H1 (cell line): ENCODE measurements at regions not wholly inside any gene's neighbourhood (a gene's known extent, or its start where the extent isn't known, plus 50 kb on each side); places are given as distances from the start of the nearest gene placed in this dataset.
"Not testable (repeated sequence)": the region's sequence is repeated elsewhere in the genome, so short reads cannot be mapped to it uniquely, and the experiment has no call there.

Experiments used
- CTCF ChIA-PET: fragments of 300-600 bp; sonication (Branson Sonifier 250); formaldehyde crosslinking; loops from one replicate; lab custom pipeline; 2021; ENCODE audit not compliant: partially characterized antibody; lab: Charles Lee
- POLR2A ChIA-PET: fragments of 300-600 bp; sonication (Branson Sonifier 250); formaldehyde crosslinking; loops from one replicate; lab custom pipeline; 2021; ENCODE audit warnings: inconsistent platforms; ENCODE audit not compliant: partially characterized antibody; lab: Charles Lee
- DNase-seq, 2 experiments: peaks; one replicate each; pipeline versions ENCODE4 v3.0.0 to v3.0.0-alpha.2; 2010 to 2022; ENCODE audit warnings: low spot score in 2 of 2, low read depth in 1 of 2, mixed read lengths in 1 of 2
- FAIRE-seq: peaks from 2 replicates; lab custom pipeline; 2011; peaks lifted over from hg19 to GRCh38; lab: Jason Lieb, UNC
- H2AFZ ChIP-seq: 2 replicates; pipeline ENCODE4 v1.8.1; 2012; ENCODE audit warnings: low read length, inconsistent platforms
- H2AK5ac ChIP-seq: 2 replicates; pipeline ENCODE4 v1.6.1; 2013; ENCODE audit warnings: low read depth, low read length
- H2BK120ac ChIP-seq: replicated peaks from 2 replicates; pipeline ENCODE3; 2013; ENCODE audit warnings: low read depth, low read length, inconsistent platforms
- H2BK12ac ChIP-seq: 2 replicates; pipeline ENCODE4 v1.6.1; 2013; ENCODE audit warnings: low read depth, low read length
- H2BK15ac ChIP-seq: 2 replicates; pipeline ENCODE4 v1.6.1; 2013; ENCODE audit warnings: low read length
- H2BK20ac ChIP-seq: 2 replicates; pipeline ENCODE4 v1.6.1; 2013; ENCODE audit warnings: low read length
- H2BK5ac ChIP-seq: 2 replicates; pipeline ENCODE4 v1.6.1; 2013; ENCODE audit warnings: low read depth, low read length
- H3K14ac ChIP-seq: 2 replicates; pipeline ENCODE4 v1.6.1; 2013; ENCODE audit warnings: inconsistent platforms; ENCODE audit not compliant: insufficient read length
- H3K18ac ChIP-seq: 2 replicates; pipeline ENCODE4 v1.6.1; 2013; ENCODE audit warnings: low read length; ENCODE audit errors: extremely low read depth
- H3K23ac ChIP-seq: 2 replicates; pipeline ENCODE4 v1.6.1; 2013; ENCODE audit warnings: inconsistent platforms; ENCODE audit not compliant: insufficient read length
- H3K23me2 ChIP-seq: 2 replicates; pipeline ENCODE4 v1.6.1; 2013; ENCODE audit warnings: low read depth, low read length
- H3K27ac ChIP-seq: 2 replicates; pipeline ENCODE4 v1.6.1; 2011; ENCODE audit warnings: low read depth, low read length, inconsistent platforms
- H3K27me3 ChIP-seq, 4 experiments: replicated peaks in 1 of 4; 1 replicate in 1 of 4; 2 replicates in 3 of 4; pipeline versions ENCODE4 v1.6.1 to v1.8.1; 2011 to 2013; ENCODE audit warnings: low read length in 3 of 4, mild to moderate bottlenecking in 3 of 4, inconsistent platforms in 2 of 4, mixed read lengths in 2 of 4, moderate library complexity in 1 of 4; ENCODE audit not compliant: control insufficient read depth in 3 of 4, insufficient read depth in 3 of 4; ENCODE audit errors: extremely low read depth in 1 of 4
- H3K36me3 ChIP-seq, 4 experiments: 2 replicates each; pipeline versions ENCODE4 v1.6.1 to v1.8.1; 2011 to 2013; ENCODE audit warnings: mild to moderate bottlenecking in 4 of 4, low read length in 3 of 4, moderate library complexity in 2 of 4, control low read depth in 1 of 4, inconsistent platforms in 1 of 4; ENCODE audit not compliant: insufficient read depth in 4 of 4, control insufficient read depth in 2 of 4
- H3K4ac ChIP-seq: replicated peaks from 2 replicates; pipeline ENCODE3; 2013; ENCODE audit warnings: low read length, low read depth, mixed read lengths, inconsistent platforms; ENCODE audit not compliant: insufficient read length
- H3K4me1 ChIP-seq, 4 experiments: replicated peaks in 1 of 4; 1 replicate in 1 of 4; 2 replicates in 3 of 4; pipeline versions ENCODE4 v1.6.1 to v1.8.1; 2011 to 2013; ENCODE audit warnings: low read length in 3 of 4, inconsistent platforms in 2 of 4, mixed read lengths in 1 of 4; ENCODE audit not compliant: insufficient read depth in 4 of 4, control insufficient read depth in 3 of 4
- H3K4me2 ChIP-seq, 2 experiments: 2 replicates each; pipeline versions ENCODE4 v1.6.1 to v1.8.1; 2011 to 2013; ENCODE audit warnings: low read depth in 2 of 2, low read length in 2 of 2, control low read depth in 1 of 2, inconsistent platforms in 1 of 2, mild to moderate bottlenecking in 1 of 2; ENCODE audit not compliant: insufficient read depth in 1 of 2
- H3K4me3 ChIP-seq, 4 experiments: fragments of 200-600, 300-600 bp in 1 of 4; sonication (generic), shearing (Covaris generic), sonication (Bioruptor Twin) in 1 of 4; 2 replicates each; pipeline versions ENCODE4 v1.5.1 to v1.8.1; 2011 to 2016; ENCODE audit warnings: low read length in 4 of 4, low read depth in 3 of 4, control low read depth in 2 of 4, inconsistent platforms in 2 of 4, mild to moderate bottlenecking in 2 of 4, mixed read lengths in 1 of 4, moderate library complexity in 1 of 4; ENCODE audit not compliant: insufficient read depth in 2 of 4; ENCODE audit errors: extremely low read depth in 1 of 4
- H3K56ac ChIP-seq: replicated peaks from 2 replicates; pipeline ENCODE3; 2013; ENCODE audit warnings: low read depth, mild to moderate bottlenecking, mixed read lengths, low read length, inconsistent platforms; ENCODE audit not compliant: insufficient read length
- H3K79me1 ChIP-seq: 2 replicates; pipeline ENCODE4 v1.6.1; 2013; ENCODE audit warnings: low read depth, low read length, control low read depth
- H3K79me2 ChIP-seq, 2 experiments: 2 replicates each; pipeline versions ENCODE4 v1.6.1 to v1.8.1; 2012 to 2013; ENCODE audit warnings: low read length in 2 of 2, mild to moderate bottlenecking in 2 of 2, inconsistent platforms in 1 of 2; ENCODE audit not compliant: insufficient read depth in 2 of 2, control insufficient read depth in 1 of 2
- H3K9ac ChIP-seq, 4 experiments: replicated peaks in 1 of 4; 1 replicate in 1 of 4; 2 replicates in 3 of 4; pipeline versions ENCODE4 v1.6.1 to v1.8.1; 2011 to 2013; ENCODE audit warnings: low read depth in 3 of 4, low read length in 3 of 4, control low read depth in 2 of 4, mild to moderate bottlenecking in 2 of 4, moderate library complexity in 2 of 4, inconsistent platforms in 1 of 4; ENCODE audit errors: extremely low read depth in 1 of 4
- H3K9me3 ChIP-seq, 2 experiments: 2 replicates each; pipeline versions ENCODE4 v1.6.1 to v1.8.1; 2012 to 2013; ENCODE audit warnings: mild to moderate bottlenecking in 2 of 2, moderate library complexity in 2 of 2, control low read depth in 1 of 2, inconsistent platforms in 1 of 2, low read depth in 1 of 2, low read length in 1 of 2, mixed read lengths in 1 of 2; ENCODE audit not compliant: insufficient read depth in 2 of 2
- H4K20me1 ChIP-seq, 2 experiments: replicated peaks in 1 of 2; 2 replicates each; pipeline versions ENCODE3 to v1.8.1; 2011 to 2013; ENCODE audit warnings: inconsistent platforms in 2 of 2, low read length in 2 of 2, mild to moderate bottlenecking in 1 of 2; ENCODE audit not compliant: insufficient read depth in 2 of 2, control insufficient read depth in 1 of 2
- H4K5ac ChIP-seq: 2 replicates; pipeline ENCODE4 v1.6.1; 2013; ENCODE audit warnings: low read length, low read depth, mixed read lengths, inconsistent platforms; ENCODE audit not compliant: insufficient read length
- H4K8ac ChIP-seq: 2 replicates; pipeline ENCODE4 v1.8.0; 2013; ENCODE audit warnings: mild to moderate bottlenecking, moderate library complexity, low read length, inconsistent platforms; ENCODE audit not compliant: insufficient read depth; ENCODE audit errors: extremely low read depth
- H4K91ac ChIP-seq: replicated peaks from 2 replicates; pipeline ENCODE3; 2013; ENCODE audit warnings: low read length, mixed read lengths, inconsistent platforms; ENCODE audit not compliant: insufficient read length
- CREB1 ChIP-seq: IDR thresholded peaks from 2 replicates; pipeline ENCODE4 v1.6.1; 2012; ENCODE audit warnings: inconsistent platforms
- RFX5 ChIP-seq: IDR thresholded peaks from 2 replicates; pipeline ENCODE4 v1.6.1; 2011; ENCODE audit warnings: low read depth, low read length, improper control_type of control experiment, borderline replicate concordance
- WGBS, 2 experiments: shearing (Covaris generic) in 1 of 2; methylation state at CpG; one replicate each; pipeline versions ENCODE4 v1.1.6 to v1.1.7; 2013 to 2015; ENCODE audit warnings: low lambda C conversion rate in 2 of 2, mixed read lengths in 2 of 2, inconsistent platforms in 1 of 2, low coverage in 1 of 2, missing lambda C conversion rate in 1 of 2; ENCODE audit not compliant: insufficient replicate concordance in 2 of 2, insufficient coverage in 1 of 2, insufficient read length in 1 of 2; ENCODE audit errors: extremely low coverage in 1 of 2, missing lambda C conversion rate in 1 of 2; 5-methylcytosine and 5-hydroxymethylcytosine counted together

- no peak for TF ChIP-seq RFX5
- TF ChIP-seq CREB1: no peak
These were observed 391.4 kb upstream of the FRG2C start (continued) for GRCh38 chr3:75272691-75273090.

DNA sequence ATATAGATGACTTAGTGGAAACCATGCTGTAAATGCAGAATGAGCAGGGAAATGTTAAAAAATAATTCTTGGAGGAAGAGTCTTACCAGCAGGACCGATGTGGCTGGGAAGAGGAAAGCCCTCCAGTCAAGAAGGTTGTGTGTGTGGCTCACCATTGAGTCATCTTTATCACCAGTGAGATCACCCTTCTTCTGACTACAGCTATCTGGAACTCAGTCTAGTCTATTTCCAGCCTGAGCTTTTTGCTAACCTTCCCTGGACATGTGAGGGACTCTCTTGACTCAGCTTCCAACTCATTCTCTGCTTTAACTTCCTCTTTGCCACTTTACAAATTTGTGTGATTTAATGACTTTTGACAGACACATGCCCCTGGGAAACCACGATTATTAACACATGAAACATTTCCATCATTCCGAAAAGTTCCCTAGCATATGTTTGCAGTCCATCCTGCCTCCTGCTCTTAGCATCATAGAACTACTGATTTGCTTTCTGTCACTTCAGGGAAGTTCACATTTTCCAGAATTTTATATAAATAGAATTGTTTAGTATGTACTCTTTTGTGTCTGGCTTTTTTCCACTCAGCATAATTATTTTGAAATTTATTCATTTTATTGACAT is 378.5 kb upstream of the FRG2C start:
- H2BK15ac ChIP-seq, H2BK120ac ChIP-seq, H3K4ac ChIP-seq, H4K91ac ChIP-seq, H3K9ac ChIP-seq, H3K18ac ChIP-seq, H3K79me1 ChIP-seq, H3K36me3 ChIP-seq, H3K27me3 ChIP-seq, H3K14ac ChIP-seq, H4K20me1 ChIP-seq, H2BK12ac ChIP-seq, H2BK5ac ChIP-seq, FAIRE-seq, DNase-seq, H3K79me2 ChIP-seq, H2AFZ ChIP-seq, H3K23ac ChIP-seq, H4K8ac ChIP-seq, H3K9me3 ChIP-seq, H3K4me3 ChIP-seq, H3K56ac ChIP-seq, H2BK20ac ChIP-seq, H4K5ac ChIP-seq, POLR2A ChIA-PET, H3K23me2 ChIP-seq, H2AK5ac ChIP-seq, H3K27ac ChIP-seq, H3K4me1 ChIP-seq, H3K4me2 ChIP-seq: not testable (repeated sequence)
- CTCF ChIA-PET: interaction anchor here (1.3 kb wide), 1 partner anchor 55 kb away, joined by 3 read pairs; no protein-coding TSS in a partner anchor
- 83% methylated on average over 3 of the region's 3 CpGs; no CpG with 5 or more reads in 1 of the 2 experiments for WGBS, 2 experiments
